ENCODE measurements at regions not wholly inside any gene's neighbourhood (a gene's known extent, or its start where the extent isn't known, plus 50 kb on each side); places are given as distances from the start of the nearest gene placed in this dataset.
A peak's percentile ranks its signal among the peaks of the same experiment; 100 is the strongest.

- DNase-seq = no peak
Observed at GRCh38 chr6:41404182-41404845, 68.9 kb downstream of the NCR2 start.

DNA sequence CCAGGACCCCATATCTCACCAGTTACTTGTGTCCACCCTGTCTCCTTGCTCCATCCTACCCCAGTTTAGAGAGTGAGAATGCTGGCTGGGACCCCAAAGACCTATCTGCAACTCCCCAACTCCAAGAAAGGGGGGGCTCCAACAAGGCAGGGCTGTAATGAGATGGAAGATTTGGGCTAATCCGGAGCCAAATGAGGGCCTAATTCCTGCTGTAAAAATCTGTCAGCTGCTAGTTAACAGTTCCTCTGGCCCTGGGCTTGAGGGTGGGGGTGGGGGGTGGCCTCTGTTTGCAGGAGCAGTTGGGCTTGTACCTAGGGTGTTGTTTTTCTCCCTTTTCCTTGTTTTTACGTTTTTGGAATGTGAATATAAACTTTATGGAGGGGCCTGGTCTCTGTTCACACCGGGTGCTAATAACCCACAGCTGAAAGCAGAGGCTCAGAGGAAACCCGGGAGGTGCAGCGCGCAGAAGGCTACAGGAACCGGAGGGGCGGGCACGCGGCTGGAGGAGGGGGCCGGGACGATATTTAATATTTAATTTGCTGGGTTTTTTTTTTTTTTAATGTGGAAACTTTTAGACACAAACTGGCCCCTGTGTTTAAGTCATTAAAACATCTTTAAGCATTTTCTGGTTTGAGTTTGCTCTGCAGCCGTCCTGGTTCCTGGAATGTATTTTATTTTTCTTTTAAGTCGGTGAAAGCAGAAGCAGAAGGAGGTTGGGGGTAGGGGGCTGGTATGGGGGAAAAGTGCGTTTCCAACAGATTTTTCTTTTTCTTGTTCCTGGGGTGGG, 70.7 kb downstream of the NCR2 start:
- no peak for DNase-seq

DNA sequence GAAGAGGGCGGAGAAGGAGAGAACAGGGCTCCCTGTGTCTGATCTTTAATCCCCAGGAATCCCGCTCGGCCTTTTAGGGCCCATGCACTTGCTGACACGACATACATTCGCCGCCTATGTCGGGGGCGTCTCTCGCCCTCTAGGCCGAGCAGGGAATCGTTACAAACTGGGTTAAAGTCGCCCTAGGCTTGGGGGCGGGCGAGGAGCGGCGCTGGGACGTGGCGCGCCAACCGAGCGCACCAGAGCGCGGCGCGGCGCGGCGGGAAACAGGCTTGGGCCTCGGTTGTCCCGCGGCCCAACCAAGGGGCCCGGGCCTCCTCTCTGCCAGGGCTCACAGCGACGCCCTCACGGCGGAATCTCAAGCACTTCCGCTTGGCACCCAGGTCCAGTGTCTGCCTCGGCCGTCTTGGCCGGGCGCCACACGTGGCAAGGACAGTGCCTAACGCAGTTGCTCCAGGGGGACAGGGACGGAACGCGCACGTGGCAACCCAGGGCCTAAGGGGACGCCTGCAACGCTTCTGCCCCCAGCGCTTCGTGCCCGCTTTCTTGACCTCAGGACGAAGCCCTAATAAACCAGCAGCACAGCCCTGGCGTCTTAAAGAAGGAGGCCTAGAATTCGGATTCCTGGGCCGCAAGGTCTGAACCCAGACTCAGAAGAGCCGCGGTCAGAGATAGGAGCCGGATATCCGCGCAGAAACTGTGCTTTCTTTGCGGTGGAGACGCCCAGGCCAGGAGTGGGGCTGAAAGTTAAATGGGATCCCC, 71.5 kb downstream of the NCR2 start:
- DNase-seq = no peak

- no peak for DNase-seq
Observed at GRCh38 chr6:41408576-41408975, 73.2 kb downstream of the NCR2 start.

DNA sequence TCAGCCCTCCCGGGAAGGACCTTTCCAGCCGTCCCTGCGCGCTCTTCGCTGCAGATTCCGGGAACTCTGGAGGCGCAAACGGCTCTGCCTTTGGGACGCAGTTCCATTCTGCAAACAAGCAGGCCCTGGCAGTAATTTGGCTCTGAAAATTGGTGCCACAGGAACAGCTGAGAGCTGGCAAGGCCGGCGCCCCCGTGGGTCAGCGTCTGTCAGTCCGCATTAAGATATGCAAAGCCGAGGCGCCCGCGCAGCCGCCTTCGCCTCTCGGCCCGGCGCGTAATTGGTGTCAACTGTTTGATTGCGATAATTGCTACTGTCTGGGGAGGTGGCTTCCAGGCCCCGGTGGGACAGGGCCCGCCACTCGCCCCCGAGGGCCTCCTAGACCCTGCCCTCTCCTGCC, 73.6 kb downstream of the NCR2 start:
- DNase-seq = no peak

DNA sequence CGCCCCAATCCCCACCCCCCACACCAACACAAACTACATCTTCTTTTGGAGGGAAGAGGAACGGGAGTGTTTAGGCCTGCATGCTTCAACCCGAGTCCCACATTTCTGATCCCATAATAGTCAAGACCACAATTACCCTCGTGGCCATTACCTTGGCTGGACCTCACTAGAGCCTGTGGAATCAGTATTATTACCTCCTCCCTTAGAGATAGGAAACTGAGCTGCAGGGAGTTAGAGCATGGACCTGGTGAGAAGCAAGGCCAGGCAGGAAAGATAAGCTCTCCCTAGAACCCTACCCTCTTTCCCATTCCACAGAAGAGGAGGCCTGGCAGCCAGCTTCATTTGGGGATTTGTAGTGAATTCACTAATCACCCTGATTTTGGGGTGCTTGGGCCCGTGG, 74.1 kb downstream of the NCR2 start:
- DNase-seq = no peak

DNA sequence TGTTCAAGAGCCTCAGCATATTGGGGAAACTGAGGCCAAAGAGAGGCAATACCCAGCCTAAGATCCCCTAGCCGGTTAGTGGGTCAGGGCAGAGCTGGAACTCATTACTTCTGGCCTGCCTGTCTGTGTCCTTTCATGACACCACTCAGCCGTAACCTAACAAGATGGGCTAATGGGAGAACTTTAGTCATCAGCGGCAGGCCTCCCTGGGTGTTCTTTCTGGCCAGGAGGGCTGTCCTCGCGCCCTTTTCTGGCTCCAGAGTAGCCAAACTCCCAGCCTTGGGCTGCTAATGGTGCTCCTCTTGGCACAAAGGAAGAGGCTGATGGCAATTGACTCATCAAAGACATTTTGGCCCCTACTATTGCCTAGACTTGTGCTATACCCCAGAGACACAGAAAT, 76.6 kb downstream of the NCR2 start:
- DNase-seq = no peak

GRCh38 chr6:41413250-41413649, 77.8 kb downstream of the NCR2 start:
- DNase-seq = no peak

DNA sequence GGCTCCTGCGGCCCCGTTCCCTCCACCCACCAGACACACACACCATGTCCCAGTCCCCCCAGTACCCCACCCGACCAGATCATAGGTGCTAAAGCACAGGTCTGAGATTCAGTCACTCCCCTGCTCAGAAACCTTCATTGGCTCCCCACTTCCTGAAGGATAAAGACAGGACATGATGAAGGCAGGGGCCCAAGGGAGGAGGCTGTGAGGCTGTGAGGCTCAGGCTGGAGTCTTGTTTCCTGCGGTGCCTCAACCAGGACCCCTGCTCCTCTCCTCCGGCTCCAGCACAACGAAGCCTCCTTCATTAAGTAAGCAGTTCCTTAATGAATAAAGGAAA, 81.1 kb downstream of the NCR2 start:
- DNase-seq = no peak

- DNase-seq = no peak
Observed at GRCh38 chr6:41418741-41419140, 83.3 kb downstream of the NCR2 start.

- DNase-seq = no peak
Observed at GRCh38 chr6:41419385-41419784, 84.0 kb downstream of the NCR2 start.

- no peak for DNase-seq
Observed at GRCh38 chr6:41420186-41420585, 84.8 kb downstream of the NCR2 start.

DNA sequence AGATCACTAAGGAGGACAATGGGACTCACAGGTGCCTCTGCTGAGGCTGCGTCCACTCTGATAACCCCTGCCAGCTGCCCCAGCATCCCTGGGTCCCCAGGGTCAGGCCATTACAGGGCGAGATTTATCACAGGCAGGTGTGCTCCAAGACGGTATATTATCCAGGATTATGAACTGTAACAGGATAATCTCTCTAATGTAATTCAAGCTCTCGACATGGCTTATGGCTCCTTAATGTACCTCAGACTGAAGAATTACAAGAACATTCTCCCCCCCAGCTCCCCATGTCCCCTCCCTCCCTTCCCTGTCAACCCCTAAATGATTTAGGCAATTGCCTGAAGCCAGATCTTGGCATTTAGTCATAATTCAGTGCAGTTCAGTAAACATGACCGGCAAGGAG, 86.8 kb downstream of the NCR2 start:
- DNase-seq = no peak

- DNase-seq = no peak
Observed at GRCh38 chr6:41423002-41423401, 87.6 kb downstream of the NCR2 start.

DNA sequence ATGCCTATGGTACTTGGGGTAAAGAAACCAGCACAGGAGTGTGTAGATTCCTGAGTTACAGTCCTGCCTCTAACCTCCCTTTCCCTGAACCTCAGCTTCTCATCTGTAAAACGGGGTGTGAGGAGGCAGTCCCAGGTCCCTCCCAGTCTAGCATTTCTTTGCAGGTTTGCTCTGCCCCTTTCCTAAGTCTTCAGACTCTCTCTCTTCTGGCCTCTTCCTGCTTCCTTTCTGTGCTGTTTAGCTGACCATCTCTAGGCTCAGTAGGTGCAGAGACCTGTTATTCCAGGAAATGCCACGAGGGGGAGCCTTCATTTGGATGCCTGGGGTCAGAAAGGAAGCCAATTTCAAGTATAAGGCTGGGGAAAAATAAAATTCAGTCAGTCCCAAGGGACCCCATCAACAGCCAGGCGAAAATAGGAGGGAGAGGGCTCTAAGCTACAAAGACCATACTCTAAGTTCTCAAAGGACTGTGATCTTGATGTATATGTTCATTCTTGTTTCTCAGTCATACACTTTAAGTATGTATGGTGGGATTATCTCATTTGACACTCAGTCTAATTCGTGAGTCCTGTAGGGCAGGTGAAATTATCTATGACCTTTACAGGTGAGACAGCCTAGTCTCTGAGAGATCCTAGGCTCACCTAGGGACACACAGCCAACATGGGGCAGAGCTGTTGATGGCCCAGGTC, 89.1 kb downstream of the NCR2 start:
- peak; percentile 87 for DNase-seq

DNA sequence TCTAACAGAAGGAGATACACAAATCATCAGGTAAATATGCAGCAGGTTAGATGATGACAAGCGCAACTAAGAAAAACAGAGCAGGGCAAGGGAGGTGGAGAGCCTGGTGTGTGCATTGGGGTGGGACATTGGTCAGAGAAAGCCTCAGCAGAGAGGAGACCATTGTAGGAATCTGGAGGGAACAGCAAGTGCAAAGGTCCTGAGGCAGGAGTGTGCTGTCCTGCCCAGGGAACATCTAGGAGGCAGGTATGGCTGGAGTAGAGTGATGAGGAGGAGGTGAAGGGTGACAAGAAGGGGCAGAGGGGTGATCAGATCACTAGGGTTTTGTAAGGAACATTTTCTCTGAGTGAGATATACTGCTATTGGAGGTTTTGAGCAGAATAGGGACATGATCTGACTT, 90.1 kb downstream of the NCR2 start:
- DNase-seq = no peak

GRCh38 chr6:41426438-41426851, 91.0 kb downstream of the NCR2 start:
- no peak for DNase-seq

- DNase-seq = no peak
Observed at GRCh38 chr6:41426888-41427641, 91.7 kb downstream of the NCR2 start.

DNA sequence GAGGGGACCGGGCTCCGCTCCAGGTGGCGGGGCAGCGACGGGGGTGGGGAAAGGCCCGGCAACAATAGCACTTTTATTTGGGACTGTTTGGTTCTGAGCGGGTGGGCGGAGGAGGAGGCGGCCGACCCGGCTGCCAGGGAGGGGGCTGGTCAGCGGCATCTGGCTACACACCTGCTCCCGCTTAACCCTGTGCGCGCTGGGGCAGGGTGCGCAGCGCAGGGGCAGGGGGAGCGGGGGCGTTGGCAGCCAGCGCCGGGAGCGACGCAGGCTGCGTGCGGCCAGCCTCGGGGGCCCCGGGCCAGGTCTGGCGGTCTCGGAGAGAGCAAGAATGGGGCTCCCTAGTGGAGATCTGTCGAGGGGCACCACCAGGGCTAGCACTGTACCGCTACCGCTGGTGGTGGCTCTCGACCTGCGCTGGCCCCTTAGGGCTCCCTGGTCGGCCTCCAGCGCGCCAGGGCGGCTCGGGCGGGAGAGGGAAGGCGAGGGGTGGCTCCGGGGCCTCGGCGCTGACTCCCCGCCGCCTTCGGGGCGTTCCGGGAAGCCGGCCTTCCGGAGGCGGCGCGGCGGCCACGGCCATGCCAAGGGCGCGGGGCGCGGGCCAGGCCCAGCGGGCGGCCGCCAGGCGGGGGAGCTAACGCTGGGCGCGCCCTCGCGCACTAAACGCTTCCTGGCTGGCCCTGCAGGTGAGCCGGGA, 92.4 kb downstream of the NCR2 start:
- peak; percentile 39 for DNase-seq

DNA sequence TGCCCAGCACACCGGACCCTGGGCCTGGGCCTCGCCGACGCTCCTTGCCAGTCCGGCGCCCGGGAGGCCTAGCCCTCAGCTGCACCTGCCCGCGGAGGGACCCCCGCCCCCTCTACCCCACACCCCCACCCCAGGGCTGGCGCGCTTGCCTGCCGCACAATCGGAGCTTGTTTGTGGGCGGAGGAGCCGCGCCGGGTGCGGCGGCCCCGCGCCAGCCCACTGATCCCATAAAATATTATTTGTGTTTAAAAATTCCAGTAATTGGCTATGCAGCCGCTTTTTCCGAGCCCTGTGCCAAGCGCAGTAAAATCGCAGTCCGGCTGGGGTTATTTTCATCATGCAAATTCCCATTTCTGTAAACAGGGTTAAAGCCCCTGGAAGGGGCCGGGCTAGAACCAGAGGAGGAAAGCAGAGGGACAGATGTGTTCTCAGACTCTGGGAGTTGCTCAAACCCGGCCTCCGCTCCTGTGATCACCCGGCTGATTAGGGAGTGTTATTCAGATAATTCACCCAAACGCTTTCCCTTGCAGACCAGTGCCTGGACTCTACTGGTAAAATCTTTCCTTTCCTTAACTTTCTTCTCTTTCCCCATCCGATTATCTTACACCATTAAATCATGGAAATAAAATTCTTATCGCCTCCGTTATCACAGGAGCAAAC, 93.1 kb downstream of the NCR2 start:
- DNase-seq = peak; percentile 12

DNA sequence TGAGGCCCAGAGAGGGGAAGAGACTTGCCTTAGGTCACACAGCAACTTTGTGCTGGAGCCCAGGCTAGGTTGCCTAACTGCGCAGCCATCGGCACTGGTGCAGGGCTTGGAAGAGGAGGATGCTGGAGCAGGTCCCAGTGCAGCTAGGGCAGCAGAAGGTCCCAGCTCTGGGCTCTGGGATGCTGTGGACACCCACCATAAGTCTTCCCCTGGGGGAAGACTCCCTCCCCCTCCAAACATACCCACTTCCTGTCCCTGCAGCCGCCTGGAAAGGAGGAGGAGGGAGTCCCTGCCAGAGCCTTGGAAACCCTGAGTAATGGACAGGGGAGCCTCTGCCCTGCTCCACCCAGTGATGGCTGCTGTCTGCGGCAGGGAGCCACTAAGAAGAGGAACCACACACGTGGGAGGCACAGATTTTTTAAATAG, 93.6 kb downstream of the NCR2 start:
- peak; percentile 73 for DNase-seq

All from stimulated activated CD4-positive, alpha-beta T cell treated with anti-CD3 and anti-CD28 coated beads, Interleukin-15, amount 100 ng/mL, for 24 hours (primary cell).